ENCODE measurements at regions not wholly inside any gene's neighbourhood (a gene's known extent, or its start where the extent isn't known, plus 50 kb on each side); places are given as distances from the start of the nearest gene placed in this dataset.

DNA sequence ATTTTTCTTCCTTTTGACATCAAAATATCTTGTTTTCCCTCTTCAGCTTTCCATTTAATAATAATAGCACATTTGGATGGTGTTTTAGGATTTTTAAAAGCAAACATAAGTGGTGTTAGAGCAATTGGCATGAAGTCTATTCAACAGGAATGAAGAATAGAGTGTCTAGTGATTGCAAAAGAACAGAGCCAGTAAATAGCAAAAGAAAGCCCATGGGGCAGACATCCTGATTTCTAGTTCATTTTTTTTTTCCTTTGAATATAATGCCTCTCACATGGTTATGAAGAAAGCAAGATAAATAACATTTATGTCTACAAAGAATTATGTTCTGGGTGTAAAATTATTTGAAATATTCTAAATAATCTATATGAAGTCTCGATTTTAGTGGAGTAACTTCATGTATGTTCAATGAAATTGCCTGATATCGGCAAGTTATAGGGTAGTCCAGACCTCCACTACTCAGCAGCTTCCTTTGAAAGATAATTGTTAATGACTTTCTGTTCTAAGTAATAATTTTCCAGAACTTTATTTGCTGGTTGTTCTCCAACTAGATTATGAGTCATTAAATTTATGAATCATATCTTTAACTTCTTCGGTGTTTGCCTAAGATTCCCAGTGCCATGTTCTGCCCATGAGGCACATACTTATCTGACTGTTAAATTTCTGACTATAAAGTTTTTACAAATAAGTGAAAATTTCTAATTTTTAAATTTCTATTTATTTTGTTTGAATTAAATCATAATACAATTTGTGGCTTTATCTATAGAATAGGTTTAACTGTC is 587.9 kb downstream of the TLL1 start:
- H3K36me3 Mint-ChIP-seq (ENCODE audit: low read depth), result no peaks in the 10 kb centered on the region
- H3K9me3 Mint-ChIP-seq, result peaks cover 2% of the 10 kb centered on the region
- no peak overlapping the region for H3K27ac Mint-ChIP-seq
- H3K4me3 Mint-ChIP-seq, result no peak overlapping the region
- TF ChIP-seq, protein P1, sequence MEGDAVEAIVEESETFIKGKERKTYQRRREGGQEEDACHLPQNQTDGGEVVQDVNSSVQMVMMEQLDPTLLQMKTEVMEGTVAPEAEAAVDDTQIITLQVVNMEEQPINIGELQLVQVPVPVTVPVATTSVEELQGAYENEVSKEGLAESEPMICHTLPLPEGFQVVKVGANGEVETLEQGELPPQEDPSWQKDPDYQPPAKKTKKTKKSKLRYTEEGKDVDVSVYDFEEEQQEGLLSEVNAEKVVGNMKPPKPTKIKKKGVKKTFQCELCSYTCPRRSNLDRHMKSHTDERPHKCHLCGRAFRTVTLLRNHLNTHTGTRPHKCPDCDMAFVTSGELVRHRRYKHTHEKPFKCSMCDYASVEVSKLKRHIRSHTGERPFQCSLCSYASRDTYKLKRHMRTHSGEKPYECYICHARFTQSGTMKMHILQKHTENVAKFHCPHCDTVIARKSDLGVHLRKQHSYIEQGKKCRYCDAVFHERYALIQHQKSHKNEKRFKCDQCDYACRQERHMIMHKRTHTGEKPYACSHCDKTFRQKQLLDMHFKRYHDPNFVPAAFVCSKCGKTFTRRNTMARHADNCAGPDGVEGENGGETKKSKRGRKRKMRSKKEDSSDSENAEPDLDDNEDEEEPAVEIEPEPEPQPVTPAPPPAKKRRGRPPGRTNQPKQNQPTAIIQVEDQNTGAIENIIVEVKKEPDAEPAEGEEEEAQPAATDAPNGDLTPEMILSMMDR (IDR thresholded peaks at IDR 0.05; ENCODE audit: unreplicated experiment in 3 of 3), result no peak
- no peaks in the 10 kb centered on the region for H3K27me3 Mint-ChIP-seq (ENCODE audit: low read depth)
- no peaks in the 10 kb centered on the region for H3K4me1 Mint-ChIP-seq

DNA sequence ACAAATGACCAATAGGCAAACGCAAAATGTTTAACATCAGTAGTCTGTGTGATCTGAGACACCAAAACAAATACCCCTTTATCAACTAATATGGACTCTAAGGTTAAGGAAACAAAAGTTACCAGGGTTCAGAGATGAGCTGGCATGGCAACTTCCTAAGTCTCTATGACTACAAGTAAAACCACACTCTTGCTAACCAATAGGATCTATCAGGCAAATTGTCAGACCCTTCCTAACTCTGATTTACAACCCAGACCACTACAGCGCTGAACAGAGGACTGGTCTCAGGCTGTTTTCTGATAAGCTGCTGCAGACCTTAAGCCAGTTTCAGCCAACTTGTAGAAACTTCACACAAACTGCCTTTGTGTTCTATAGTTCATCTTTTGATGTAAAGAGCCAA is 608.0 kb downstream of the TLL1 start:
- no peaks in the 10 kb centered on the region for H3K4me1 Mint-ChIP-seq
- H3K9me3 Mint-ChIP-seq, result no peaks in the 10 kb centered on the region

DNA sequence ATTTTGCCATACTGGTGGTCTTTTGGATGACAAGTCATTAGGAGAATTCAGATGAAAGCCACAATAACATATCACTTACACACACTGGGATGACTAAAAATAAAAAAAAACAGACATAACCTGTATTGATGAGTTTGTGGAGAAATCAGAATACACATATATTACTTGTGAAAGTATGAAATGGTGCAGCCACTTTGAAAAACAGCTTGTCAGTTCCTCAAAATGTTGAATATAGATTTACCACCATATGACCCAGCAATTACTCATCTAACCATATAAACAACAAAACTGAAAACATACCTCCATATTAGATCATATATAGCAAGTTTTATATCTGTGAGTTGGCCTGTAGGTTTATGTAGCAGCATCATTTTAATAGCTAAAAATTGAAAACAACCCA is 608.7 kb downstream of the TLL1 start:
- Mint-ChIP-seq H3K36me3 (ENCODE audit: low read depth) (no peaks in the 10 kb centered on the region), H3K9me3 (no peaks in the 10 kb centered on the region), H3K27ac (no peak overlapping the region), H3K4me1 (no peaks in the 10 kb centered on the region), H3K4me3 (no peak overlapping the region), H3K27me3 (ENCODE audit: low read depth) (no peaks in the 10 kb centered on the region)
- TF ChIP-seq, protein P1 (IDR thresholded peaks at IDR 0.05; ENCODE audit: unreplicated experiment in 3 of 3), result no peak

More for the DNA sequence above, 608.0 kb downstream of the TLL1 start:
- H3K4me3 Mint-ChIP-seq, result no peak overlapping the region
- no peaks in the 10 kb centered on the region for H3K27me3 Mint-ChIP-seq (ENCODE audit: low read depth)
- no peak overlapping the region for H3K27ac Mint-ChIP-seq
- H3K36me3 Mint-ChIP-seq (ENCODE audit: low read depth), result no peaks in the 10 kb centered on the region
- TF ChIP-seq, protein P1 (IDR thresholded peaks at IDR 0.05; ENCODE audit: unreplicated experiment in 3 of 3), result no peak

DNA sequence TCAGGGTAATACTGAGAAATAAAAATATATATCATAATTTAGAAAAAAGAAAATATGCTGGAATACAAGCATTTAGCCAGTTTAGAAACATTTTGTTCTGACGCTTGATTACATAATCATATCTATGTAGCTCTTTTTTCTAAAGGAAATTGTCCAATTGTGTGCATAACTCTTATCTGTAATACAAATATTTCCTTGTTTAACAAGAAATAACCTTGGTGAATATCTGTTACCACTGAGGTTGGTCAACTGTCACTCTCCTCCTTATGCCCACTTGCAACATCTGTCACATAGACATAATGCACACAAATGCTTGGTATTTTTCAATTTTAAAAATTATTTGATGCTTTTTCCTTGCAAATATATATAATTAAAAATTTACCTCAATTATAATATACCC is 609.7 kb downstream of the TLL1 start:
- Mint-ChIP-seq H3K27ac (no peak overlapping the region), H3K4me3 (no peak overlapping the region), H3K27me3 (ENCODE audit: low read depth) (no peaks in the 10 kb centered on the region), H3K36me3 (ENCODE audit: low read depth) (no peaks in the 10 kb centered on the region), H3K9me3 (no peaks in the 10 kb centered on the region), H3K4me1 (no peaks in the 10 kb centered on the region)
- TF ChIP-seq, protein P1 (IDR thresholded peaks at IDR 0.05; ENCODE audit: unreplicated experiment in 3 of 3), result no peak

DNA sequence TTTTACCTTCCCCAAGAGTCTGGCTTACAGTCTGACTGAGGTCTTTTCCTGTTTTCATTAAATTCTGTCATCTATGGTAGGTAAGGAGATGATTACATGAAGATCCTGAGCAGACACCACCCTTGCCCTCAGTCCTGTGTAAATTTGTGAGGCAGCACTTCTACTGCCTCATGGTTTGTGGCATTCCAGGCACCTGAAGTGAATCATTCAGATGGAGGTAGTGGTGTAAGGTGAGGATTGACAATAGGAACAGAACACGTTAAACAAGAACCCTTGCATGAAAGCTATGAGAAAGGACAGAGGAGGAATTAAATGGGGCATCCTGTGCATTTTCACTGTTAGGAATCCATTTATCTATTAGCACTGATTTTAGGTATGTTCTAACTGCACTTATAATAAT is 618.6 kb downstream of the TLL1 start:
- Mint-ChIP-seq H3K27me3 (ENCODE audit: low read depth) (no peaks in the 10 kb centered on the region), H3K36me3 (ENCODE audit: low read depth) (no peaks in the 10 kb centered on the region), H3K4me1 (no peaks in the 10 kb centered on the region), H3K9me3 (no peaks in the 10 kb centered on the region), H3K27ac (no peak overlapping the region), H3K4me3 (no peak overlapping the region)
- TF ChIP-seq, protein P1 (IDR thresholded peaks at IDR 0.05; ENCODE audit: unreplicated experiment in 3 of 3), result no peak

DNA sequence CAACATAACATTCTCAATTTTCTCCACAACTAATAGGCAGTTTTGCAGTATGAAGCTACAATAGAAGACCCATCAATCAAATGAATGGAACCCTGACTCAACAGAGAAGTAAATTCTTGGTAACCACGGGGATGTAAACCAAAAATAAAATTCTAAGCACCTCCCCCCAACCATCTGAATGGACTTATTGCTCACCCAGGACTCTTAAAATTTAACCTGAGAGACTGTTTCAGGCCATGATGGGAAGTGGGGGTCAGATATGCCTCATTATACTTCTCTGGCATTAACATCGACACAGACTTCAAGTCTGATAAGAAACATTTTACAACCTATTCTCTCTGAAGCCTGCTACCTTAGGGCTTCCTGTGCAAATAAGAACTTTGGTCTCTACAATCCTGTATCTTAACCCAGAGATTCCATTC is 620.9 kb downstream of the TLL1 start:
- Mint-ChIP-seq H3K4me1 (peaks cover 4% of the 10 kb centered on the region), H3K9me3 (no peaks in the 10 kb centered on the region), H3K4me3 (no peak overlapping the region), H3K27me3 (ENCODE audit: low read depth) (no peaks in the 10 kb centered on the region), H3K36me3 (ENCODE audit: low read depth) (no peaks in the 10 kb centered on the region), H3K27ac (no peak overlapping the region)
- TF ChIP-seq, protein P1 (IDR thresholded peaks at IDR 0.05; ENCODE audit: unreplicated experiment in 3 of 3), result no peak
